BLaER1 (cell line): ENCODE measurements at regions not wholly inside any gene's neighbourhood (a gene's known extent, or its start where the extent isn't known, plus 50 kb on each side); places are given as distances from the start of the nearest gene placed in this dataset.

Source experiments
- H3K27ac ChIP-seq: shearing (Covaris generic); formaldehyde crosslinking; 2 replicates; pipeline ENCODE4 v1.8.1; 2022
- H3K27me3 ChIP-seq: shearing (Covaris generic); formaldehyde crosslinking; 2 replicates; pipeline ENCODE4 v1.8.1; 2022
- H3K36me3 ChIP-seq: shearing (Covaris generic); formaldehyde crosslinking; 2 replicates; pipeline ENCODE4 v1.8.1; 2022
- H3K4me1 ChIP-seq: shearing (Covaris generic); formaldehyde crosslinking; 2 replicates; pipeline ENCODE4 v1.8.1; 2022
- H3K4me2 ChIP-seq: shearing (Covaris generic); formaldehyde crosslinking; 2 replicates; pipeline ENCODE4 v1.8.1; 2022
- H3K4me3 ChIP-seq: shearing (Covaris generic); formaldehyde crosslinking; 2 replicates; pipeline ENCODE4 v1.8.1; 2022
- H3K9ac ChIP-seq: shearing (Covaris generic); formaldehyde crosslinking; 2 replicates; pipeline ENCODE4 v1.8.1; 2022
- H3K9me3 ChIP-seq: shearing (Covaris generic); formaldehyde crosslinking; 2 replicates; pipeline ENCODE4 v1.8.1; 2022
- H4K20me1 ChIP-seq: shearing (Covaris generic); formaldehyde crosslinking; 2 replicates; pipeline ENCODE4 v1.8.1; 2022
- Cebpa-rat ChIP-seq: shearing (Covaris generic); IDR thresholded peaks from 2 replicates; pipeline ENCODE4 v1.8.1; 2022

- Histone ChIP-seq H3K4me3 (no peak overlapping the region), H3K36me3 (no peaks in the 10 kb centered on the region), H3K9me3 (0 out of 2 replicates have a peak, but pooled peaks cover 3% of the 10 kb centered on the region), H4K20me1 (no peaks in the 10 kb centered on the region), H3K9ac (no peak overlapping the region), H3K4me1 (no peaks in the 10 kb centered on the region), H3K27ac (no peak overlapping the region), H3K27me3 (no peaks in the 10 kb centered on the region), H3K4me2 (no peak overlapping the region)
- no peak for TF ChIP-seq Cebpa-rat
Observed at GRCh38 chr9:12980085-12980851, 205.4 kb downstream of the LURAP1L start.

GRCh38 chr9:12988258-12988657, 213.4 kb downstream of the LURAP1L start:
- Histone ChIP-seq H3K36me3 (no peaks in the 10 kb centered on the region), H3K9me3 (no peaks in the 10 kb centered on the region), H3K27me3 (no peaks in the 10 kb centered on the region), H3K27ac (no peak overlapping the region), H3K4me2 (no peak overlapping the region), H3K4me3 (no peak overlapping the region), H3K4me1 (no peaks in the 10 kb centered on the region), H4K20me1 (no peaks in the 10 kb centered on the region), H3K9ac (no peak overlapping the region)
- TF ChIP-seq Cebpa-rat, result no peak

- no peaks in the 10 kb centered on the region for H3K27me3 ChIP-seq
- H3K9me3 ChIP-seq, result no peaks in the 10 kb centered on the region
- no peak overlapping the region for H3K9ac ChIP-seq
- H3K4me1 ChIP-seq, result no peaks in the 10 kb centered on the region
- H4K20me1 ChIP-seq, result no peaks in the 10 kb centered on the region
- no peak overlapping the region for H3K4me3 ChIP-seq
- H3K36me3 ChIP-seq, result no peaks in the 10 kb centered on the region
- no peak for TF ChIP-seq Cebpa-rat
- no peak overlapping the region for H3K27ac ChIP-seq
- H3K4me2 ChIP-seq, result no peak overlapping the region
Observed at GRCh38 chr9:12989669-12990068, 214.8 kb downstream of the LURAP1L start.

- Histone ChIP-seq H3K36me3 (no peaks in the 10 kb centered on the region), H3K4me2 (no peak overlapping the region), H3K27ac (no peak overlapping the region), H3K4me1 (no peaks in the 10 kb centered on the region), H3K9ac (no peak overlapping the region), H4K20me1 (no peaks in the 10 kb centered on the region), H3K9me3 (no peaks in the 10 kb centered on the region), H3K27me3 (no peaks in the 10 kb centered on the region), H3K4me3 (no peak overlapping the region)
- TF ChIP-seq Cebpa-rat, result no peak
Observed at GRCh38 chr9:12993466-12993865, 218.6 kb downstream of the LURAP1L start.

- Histone ChIP-seq H3K9me3 (no peaks in the 10 kb centered on the region), H3K4me2 (no peak overlapping the region), H4K20me1 (no peaks in the 10 kb centered on the region), H3K36me3 (no peaks in the 10 kb centered on the region), H3K4me1 (no peaks in the 10 kb centered on the region), H3K4me3 (no peak overlapping the region), H3K9ac (no peak overlapping the region), H3K27ac (no peak overlapping the region), H3K27me3 (no peaks in the 10 kb centered on the region)
- TF ChIP-seq Cebpa-rat, result no peak
Observed at GRCh38 chr9:12997009-12997408, 222.2 kb downstream of the LURAP1L start.

DNA sequence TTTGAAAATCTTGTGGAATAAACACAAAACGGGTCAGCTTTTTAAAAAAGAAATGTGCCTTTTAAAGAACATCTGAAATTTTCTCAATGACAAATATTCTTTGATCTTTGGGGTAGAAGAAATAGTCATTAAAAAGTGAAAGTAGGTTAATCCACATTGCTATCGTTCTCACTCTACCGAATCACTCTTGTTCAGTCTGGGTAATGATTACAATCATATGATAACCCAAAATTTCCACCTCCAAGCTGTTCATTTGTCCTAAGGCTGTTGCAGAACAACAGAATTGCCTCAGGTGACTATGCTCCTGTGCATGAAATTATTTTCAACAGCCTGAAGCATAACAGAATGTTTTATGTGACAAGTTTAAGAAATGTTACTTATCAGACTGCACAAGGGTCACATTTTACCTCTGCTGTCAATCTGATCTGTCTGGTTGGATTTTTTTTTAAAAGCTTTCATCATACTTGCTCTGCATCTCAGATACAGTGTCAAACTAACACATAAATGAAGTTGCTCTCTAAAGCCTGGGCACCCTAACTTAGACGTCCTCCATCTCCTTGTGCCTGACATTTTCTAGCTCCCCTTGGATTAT, 227.3 kb downstream of the LURAP1L start:
- Histone ChIP-seq H3K4me2 (no peak overlapping the region), H3K27me3 (no peaks in the 10 kb centered on the region), H4K20me1 (no peaks in the 10 kb centered on the region), H3K27ac (no peak overlapping the region), H3K4me1 (no peaks in the 10 kb centered on the region), H3K9ac (no peak overlapping the region), H3K4me3 (no peak overlapping the region), H3K36me3 (no peaks in the 10 kb centered on the region), H3K9me3 (no peaks in the 10 kb centered on the region)
- no peak for TF ChIP-seq Cebpa-rat

DNA sequence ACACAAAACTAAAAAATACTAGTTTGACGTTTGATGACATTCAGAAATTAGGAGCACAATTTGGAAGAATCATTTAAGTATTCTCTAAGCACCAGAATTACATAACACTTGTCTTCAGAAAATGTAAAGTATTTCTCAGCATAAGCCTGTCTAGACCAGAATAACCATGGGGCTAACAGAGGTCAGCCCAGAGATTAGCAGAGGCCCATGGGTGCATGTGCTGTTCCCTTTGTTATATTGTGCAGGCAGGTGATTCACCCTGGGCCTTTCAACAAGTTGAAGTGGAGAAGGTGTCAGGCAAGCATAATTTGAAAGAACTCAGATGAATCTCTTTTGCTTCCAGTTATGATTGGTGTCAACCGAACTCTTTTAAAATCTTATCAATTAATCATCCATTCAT, 227.9 kb downstream of the LURAP1L start:
- Histone ChIP-seq H3K4me2 (no peak overlapping the region), H3K4me3 (no peak overlapping the region), H3K27me3 (no peaks in the 10 kb centered on the region), H3K9ac (no peak overlapping the region), H4K20me1 (no peaks in the 10 kb centered on the region), H3K4me1 (no peaks in the 10 kb centered on the region), H3K9me3 (no peaks in the 10 kb centered on the region), H3K36me3 (no peaks in the 10 kb centered on the region), H3K27ac (no peak overlapping the region)
- TF ChIP-seq Cebpa-rat, result no peak

DNA sequence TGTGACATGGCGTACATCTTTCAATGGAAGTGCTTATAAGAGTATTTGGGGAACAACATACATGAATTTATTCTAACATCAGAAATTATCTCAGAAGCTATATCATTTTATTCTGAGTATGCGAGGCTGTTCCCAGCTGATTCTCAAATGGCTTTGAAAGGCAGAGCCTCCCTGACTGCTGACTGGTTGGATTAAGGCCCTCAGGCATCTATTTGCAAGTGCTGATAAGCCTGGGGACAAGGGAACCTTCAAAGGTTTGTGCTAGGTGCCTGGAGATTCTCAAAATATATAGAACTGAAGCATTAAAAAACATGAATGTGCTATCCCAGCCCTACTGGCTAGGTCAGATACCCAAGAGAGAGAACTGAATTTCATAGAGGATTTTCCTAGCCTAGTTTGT, 235.1 kb downstream of the LURAP1L start:
- TF ChIP-seq Cebpa-rat, result no peak
- H3K9ac ChIP-seq, result no peak overlapping the region
- H3K36me3 ChIP-seq, result no peaks in the 10 kb centered on the region
- no peak overlapping the region for H3K4me3 ChIP-seq
- no peaks in the 10 kb centered on the region for H3K27me3 ChIP-seq
- H3K27ac ChIP-seq, result no peak overlapping the region
- H4K20me1 ChIP-seq, result no peaks in the 10 kb centered on the region
- no peaks in the 10 kb centered on the region for H3K9me3 ChIP-seq
- no peaks in the 10 kb centered on the region for H3K4me1 ChIP-seq
- no peak overlapping the region for H3K4me2 ChIP-seq

DNA sequence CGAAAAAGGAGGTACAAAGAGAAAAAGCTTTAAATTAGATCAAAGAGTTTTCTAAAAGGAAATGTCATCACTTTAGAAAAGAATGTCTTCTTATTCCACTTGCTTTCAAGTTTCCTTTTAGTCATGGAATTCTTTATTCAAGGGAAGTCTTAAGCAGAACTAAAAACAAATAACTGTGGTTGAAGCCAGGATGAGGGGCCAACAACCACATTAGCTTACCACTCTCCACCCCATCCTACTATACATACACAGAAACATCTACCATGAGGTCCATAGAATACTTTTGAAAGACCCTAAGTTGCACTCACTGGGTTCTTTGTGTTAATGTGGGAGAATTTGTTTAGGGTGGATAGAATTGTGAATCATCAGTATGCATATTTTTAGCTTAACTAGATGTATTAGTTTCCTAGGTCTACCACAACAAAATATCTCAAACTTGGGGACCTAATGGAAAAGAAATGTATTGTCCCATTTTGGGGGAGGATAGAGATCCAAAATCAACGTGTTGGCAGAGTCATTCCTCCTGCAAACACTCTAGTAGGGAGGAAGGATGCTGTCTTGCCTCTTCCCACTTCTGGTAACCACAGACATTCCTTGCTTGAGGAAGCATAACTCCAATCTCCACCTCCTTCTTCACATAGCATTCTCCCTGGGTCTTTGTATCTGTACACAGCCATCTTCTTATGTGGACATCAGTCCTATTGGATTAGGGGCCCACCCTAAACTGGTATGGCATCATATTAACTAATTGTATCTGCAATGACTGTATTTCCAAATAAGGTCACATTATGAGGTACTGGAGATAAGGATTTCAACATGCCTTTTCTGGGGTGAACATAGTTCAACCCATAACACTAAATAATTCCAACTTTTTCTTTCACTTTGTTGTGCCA, 239.4 kb downstream of the LURAP1L start:
- Histone ChIP-seq H3K9ac (no peak overlapping the region), H3K27me3 (no peaks in the 10 kb centered on the region), H3K9me3 (no peaks in the 10 kb centered on the region), H3K4me3 (no peak overlapping the region), H3K27ac (no peak overlapping the region), H3K4me1 (no peaks in the 10 kb centered on the region), H3K4me2 (no peak overlapping the region), H3K36me3 (no peaks in the 10 kb centered on the region), H4K20me1 (no peaks in the 10 kb centered on the region)
- no peak for TF ChIP-seq Cebpa-rat

GRCh38 chr9:13017260-13017659, 242.4 kb downstream of the LURAP1L start:
- no peak overlapping the region for H3K4me3 ChIP-seq
- H3K9me3 ChIP-seq, result no peaks in the 10 kb centered on the region
- no peaks in the 10 kb centered on the region for H3K36me3 ChIP-seq
- no peak overlapping the region for H3K9ac ChIP-seq
- H4K20me1 ChIP-seq, result no peaks in the 10 kb centered on the region
- H3K27me3 ChIP-seq, result no peaks in the 10 kb centered on the region
- H3K27ac ChIP-seq, result no peak overlapping the region
- no peaks in the 10 kb centered on the region for H3K4me1 ChIP-seq
- no peak overlapping the region for H3K4me2 ChIP-seq
- no peak for TF ChIP-seq Cebpa-rat
